Neural crest cell (in vitro differentiated cells): ENCODE measurements at regions not wholly inside any gene's neighbourhood (a gene's known extent, or its start where the extent isn't known, plus 50 kb on each side); places are given as distances from the start of the nearest gene placed in this dataset.
"Not testable (repeated sequence)": the region's sequence is repeated elsewhere in the genome, so short reads cannot be mapped to it uniquely, and the experiment has no call there.

Experiments used
- DNase-seq: peaks from one replicate; pipeline ENCODE4 v3.0.0; 2021; ENCODE audit warnings: low read depth, mixed read lengths, low spot score
- H3K27ac Mint-ChIP-seq: one replicate; pipeline ENCODE4 v1.8.0; 2021; ENCODE audit warnings: mild to moderate bottlenecking, mixed read lengths; ENCODE audit not compliant: unreplicated experiment
- H3K27me3 Mint-ChIP-seq: 2 replicates; pipeline ENCODE4 v1.8.0; 2021; ENCODE audit warnings: low read depth, mild to moderate bottlenecking, mixed read lengths
- H3K36me3 Mint-ChIP-seq: 2 replicates; pipeline ENCODE4 v1.8.0; 2021; ENCODE audit warnings: low read depth, mild to moderate bottlenecking, mixed read lengths
- H3K4me1 Mint-ChIP-seq: 2 replicates; pipeline ENCODE4 v1.8.0; 2021; ENCODE audit warnings: mixed read lengths
- H3K4me3 Mint-ChIP-seq: one replicate; pipeline ENCODE4 v1.8.0; 2021; ENCODE audit warnings: mild to moderate bottlenecking, mixed read lengths
- H3K9me3 Mint-ChIP-seq: 2 replicates; pipeline ENCODE4 v1.8.0; 2021; ENCODE audit warnings: mixed read lengths
- TF ChIP-seq, protein P1 (sequence below): fragments of 200-600 bp; sonication (generic); conservative IDR thresholded peaks from 2 replicates; pipeline ENCODE4 v1.5.0; 2021; ENCODE audit warnings: antibody characterized with exemption, mild to moderate bottlenecking

DNA sequence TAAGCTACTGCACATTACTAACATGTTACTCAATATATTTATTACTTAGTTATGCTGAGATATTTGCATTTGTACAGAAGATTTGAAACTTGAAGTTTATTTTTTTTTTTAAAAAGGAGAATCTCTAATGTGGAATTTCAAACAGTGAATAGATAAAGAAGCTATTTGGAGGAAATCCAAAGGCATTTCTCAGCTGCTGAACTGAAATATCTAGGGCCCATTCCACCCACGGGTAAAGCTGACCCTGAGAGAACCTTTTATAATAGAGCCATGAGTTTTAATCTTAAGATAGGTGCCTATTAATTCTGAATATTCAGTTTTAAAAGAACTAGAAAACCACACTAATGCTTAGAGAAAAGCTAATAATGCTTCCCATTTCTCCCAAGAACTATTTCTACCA is 225.4 kb upstream of the CAND1 start:
- H3K27ac Mint-ChIP-seq, result no peak overlapping the region
- H3K4me1 Mint-ChIP-seq, result peaks cover 10% of the 10 kb centered on the region
- TF ChIP-seq, protein P1, sequence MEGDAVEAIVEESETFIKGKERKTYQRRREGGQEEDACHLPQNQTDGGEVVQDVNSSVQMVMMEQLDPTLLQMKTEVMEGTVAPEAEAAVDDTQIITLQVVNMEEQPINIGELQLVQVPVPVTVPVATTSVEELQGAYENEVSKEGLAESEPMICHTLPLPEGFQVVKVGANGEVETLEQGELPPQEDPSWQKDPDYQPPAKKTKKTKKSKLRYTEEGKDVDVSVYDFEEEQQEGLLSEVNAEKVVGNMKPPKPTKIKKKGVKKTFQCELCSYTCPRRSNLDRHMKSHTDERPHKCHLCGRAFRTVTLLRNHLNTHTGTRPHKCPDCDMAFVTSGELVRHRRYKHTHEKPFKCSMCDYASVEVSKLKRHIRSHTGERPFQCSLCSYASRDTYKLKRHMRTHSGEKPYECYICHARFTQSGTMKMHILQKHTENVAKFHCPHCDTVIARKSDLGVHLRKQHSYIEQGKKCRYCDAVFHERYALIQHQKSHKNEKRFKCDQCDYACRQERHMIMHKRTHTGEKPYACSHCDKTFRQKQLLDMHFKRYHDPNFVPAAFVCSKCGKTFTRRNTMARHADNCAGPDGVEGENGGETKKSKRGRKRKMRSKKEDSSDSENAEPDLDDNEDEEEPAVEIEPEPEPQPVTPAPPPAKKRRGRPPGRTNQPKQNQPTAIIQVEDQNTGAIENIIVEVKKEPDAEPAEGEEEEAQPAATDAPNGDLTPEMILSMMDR, result no peak
- no peaks in the 10 kb centered on the region for H3K9me3 Mint-ChIP-seq
- H3K36me3 Mint-ChIP-seq, result no peaks in the 10 kb centered on the region
- no peaks in the 10 kb centered on the region for H3K27me3 Mint-ChIP-seq
- no peak for DNase-seq
- H3K4me3 Mint-ChIP-seq, result no peak overlapping the region

DNA sequence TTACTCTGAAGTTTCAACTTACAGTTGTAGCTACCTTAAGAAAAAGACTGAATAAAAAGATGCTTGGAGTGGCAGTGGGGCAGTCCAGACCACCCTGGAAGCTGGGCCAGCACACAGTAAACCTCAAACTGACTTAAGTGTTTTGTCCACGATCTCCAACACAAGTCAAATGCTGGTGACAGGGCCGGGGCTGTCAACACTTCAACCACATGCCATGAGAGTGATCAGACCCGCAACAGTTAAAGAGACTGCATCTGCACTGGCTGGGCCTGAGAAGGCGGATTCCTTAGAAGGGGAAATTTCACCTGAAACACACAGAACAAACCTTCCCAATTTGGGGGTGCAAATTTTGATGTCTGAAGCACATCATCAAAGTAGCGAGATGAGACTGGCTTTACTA is 223.5 kb upstream of the CAND1 start:
- Mint-ChIP-seq H3K9me3 (no peaks in the 10 kb centered on the region), H3K27me3 (no peaks in the 10 kb centered on the region), H3K27ac (no peak overlapping the region), H3K4me1 (peaks cover 10% of the 10 kb centered on the region), H3K36me3 (no peaks in the 10 kb centered on the region), H3K4me3 (no peak overlapping the region)
- DNase-seq, result no peak
- TF ChIP-seq, protein P1, result no peak

DNA sequence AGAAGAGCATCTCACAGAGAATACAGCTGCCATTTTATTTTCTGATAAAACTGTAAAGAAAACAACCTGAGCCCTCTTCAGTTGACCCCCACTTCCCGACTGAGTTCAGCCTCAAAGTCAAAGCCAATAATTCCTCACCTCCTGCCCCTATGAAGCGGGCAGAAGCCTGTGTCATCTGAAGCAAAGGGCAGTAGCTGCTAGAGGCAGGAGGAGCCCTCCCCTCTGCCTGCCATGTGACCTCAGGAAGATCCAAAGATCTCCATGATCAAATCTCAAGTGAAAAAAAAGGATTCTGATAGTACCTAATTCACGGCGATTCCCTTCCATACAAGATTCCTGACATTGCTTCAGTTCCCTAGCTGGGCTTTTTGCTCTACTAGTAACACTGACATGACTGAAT is 223.1 kb upstream of the CAND1 start:
- Mint-ChIP-seq H3K27me3 (no peaks in the 10 kb centered on the region), H3K4me3 (no peak overlapping the region), H3K9me3 (no peaks in the 10 kb centered on the region)

GRCh38 chr12:67047634-67048033 is 221.5 kb upstream of the CAND1 start:
- H3K9me3 Mint-ChIP-seq, result no peaks in the 10 kb centered on the region
- no peak overlapping the region for H3K4me3 Mint-ChIP-seq
- H3K4me1 Mint-ChIP-seq, result peaks cover 8% of the 10 kb centered on the region
- DNase-seq, result no peak
- TF ChIP-seq, protein P1, result no peak
- H3K27me3 Mint-ChIP-seq, result no peaks in the 10 kb centered on the region
- no peaks in the 10 kb centered on the region for H3K36me3 Mint-ChIP-seq
- H3K27ac Mint-ChIP-seq, result no peak overlapping the region

More for the DNA sequence above, 223.1 kb upstream of the CAND1 start:
- Mint-ChIP-seq H3K4me1 (peaks cover 10% of the 10 kb centered on the region), H3K27ac (no peak overlapping the region), H3K36me3 (no peaks in the 10 kb centered on the region)
- TF ChIP-seq, protein P1, result no peak
- no peak for DNase-seq

DNA sequence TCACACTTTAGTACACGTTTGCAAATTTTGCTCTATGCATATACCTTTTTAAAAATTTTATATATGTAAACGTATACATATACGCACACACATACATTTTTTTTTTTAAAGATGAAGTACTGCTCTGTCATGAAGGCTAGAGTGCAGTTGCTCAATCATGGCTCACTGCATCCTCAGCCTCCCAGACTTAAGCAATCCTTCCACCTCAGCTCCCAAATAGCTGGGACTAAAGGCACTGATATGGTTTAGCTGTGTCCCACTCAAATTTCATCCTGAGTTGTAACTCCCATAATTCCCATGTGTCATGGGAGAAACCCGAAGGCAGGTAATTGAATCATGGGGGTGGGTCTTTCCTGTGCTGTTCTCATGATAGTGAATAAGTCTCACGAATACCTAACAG is 220.8 kb upstream of the CAND1 start:
- TF ChIP-seq, protein P1, result no peak
- Mint-ChIP-seq H3K9me3 (no peaks in the 10 kb centered on the region), H3K36me3 (no peaks in the 10 kb centered on the region), H3K27ac (no peak overlapping the region), H3K27me3 (no peaks in the 10 kb centered on the region), H3K4me1 (peaks cover 6% of the 10 kb centered on the region), H3K4me3 (no peak overlapping the region)
- DNase-seq, result no peak

DNA sequence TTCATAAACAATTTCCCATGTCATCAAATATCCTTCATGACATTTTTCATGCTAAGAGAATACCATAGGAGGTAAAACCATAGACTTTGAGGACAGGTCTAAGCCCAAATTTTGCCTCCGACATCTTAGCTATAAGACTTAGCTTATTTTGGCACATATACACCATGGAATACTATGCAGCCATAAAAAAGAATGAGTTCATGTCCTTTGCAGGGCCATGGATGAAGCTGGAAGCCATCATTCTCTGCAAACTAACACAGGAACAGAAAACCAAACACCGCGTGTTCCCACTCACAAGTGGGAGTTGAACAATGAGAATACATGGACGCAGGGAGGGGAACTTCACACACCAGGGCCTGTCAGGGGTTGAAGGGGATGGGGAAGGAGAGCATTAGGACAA is 220.0 kb upstream of the CAND1 start:
- H3K9me3 Mint-ChIP-seq, H3K4me1 Mint-ChIP-seq, H3K27me3 Mint-ChIP-seq, H3K27ac Mint-ChIP-seq, H3K36me3 Mint-ChIP-seq, DNase-seq, H3K4me3 Mint-ChIP-seq: not testable (repeated sequence)
